Left lung (tissue), 4 donors: ENCODE measurements at regions not wholly inside any gene's neighbourhood (a gene's known extent, or its start where the extent isn't known, plus 50 kb on each side); places are given as distances from the start of the nearest gene placed in this dataset.

Experiments
- ATAC-seq: fragments of 200-7000 bp; cut with Tn5 transposase; one replicate; pipeline ENCODE4 v1.9.1; 2020; ENCODE audit warnings: moderate library complexity
- DNase-seq, 4 donors: peaks; one replicate each; pipeline ENCODE4 v3.0.0-alpha.2; 2013 to 2020
- H3K27ac ChIP-seq, 2 donors: fragments of 200-600 bp; sonication (generic) in 1 of 2; one replicate each; pipeline versions ENCODE4 v1.5.0 to v1.8.0; 2020 to 2021
- H3K27me3 ChIP-seq, 2 donors: fragments of 200-600 bp; sonication (generic) in 1 of 2; one replicate each; pipeline versions ENCODE4 v1.5.0 to v1.8.0; 2020 to 2021
- H3K36me3 ChIP-seq, 2 donors: fragments of 200-600 bp; sonication (generic) in 1 of 2; one replicate each; pipeline versions ENCODE4 v1.5.0 to v1.8.0; 2020 to 2021
- H3K4me1 ChIP-seq, 2 donors: fragments of 200-600 bp; one replicate each; pipeline ENCODE4 v1.8.0; 2021
- H3K4me3 ChIP-seq, 2 donors: fragments of 200-600 bp; sonication (generic) in 1 of 2; one replicate each; pipeline versions ENCODE4 v1.5.0 to v1.8.0; 2020 to 2021; ENCODE audit warnings: mild to moderate bottlenecking in 1 of 2
- H3K9me3 ChIP-seq, 2 donors: fragments of 200-600 bp; sonication (generic) in 1 of 2; one replicate each; pipeline versions ENCODE4 v1.5.0 to v1.8.0; 2020 to 2021
- intact Hi-C, 2 donors: fragments of 100-400 bp; cut with DNase I; formaldehyde crosslinking; loops; one replicate each; pipeline versions ENCODE4 v1.11.2 to v1.14.2; 2022
- TF ChIP-seq, protein P1 (sequence below), 2 donors: fragments of 200-600 bp; sonication (generic) in 1 of 2; IDR thresholded peaks; one replicate each; pipeline versions ENCODE4 v1.5.0 to v1.8.0; 2021; ENCODE audit warnings: antibody characterized with exemption in 2 of 2
- donor health status: DM: no; HTN: yes; CAD: no.
- donor health status: DM: no; HTN: no; CAD: no.

DNA sequence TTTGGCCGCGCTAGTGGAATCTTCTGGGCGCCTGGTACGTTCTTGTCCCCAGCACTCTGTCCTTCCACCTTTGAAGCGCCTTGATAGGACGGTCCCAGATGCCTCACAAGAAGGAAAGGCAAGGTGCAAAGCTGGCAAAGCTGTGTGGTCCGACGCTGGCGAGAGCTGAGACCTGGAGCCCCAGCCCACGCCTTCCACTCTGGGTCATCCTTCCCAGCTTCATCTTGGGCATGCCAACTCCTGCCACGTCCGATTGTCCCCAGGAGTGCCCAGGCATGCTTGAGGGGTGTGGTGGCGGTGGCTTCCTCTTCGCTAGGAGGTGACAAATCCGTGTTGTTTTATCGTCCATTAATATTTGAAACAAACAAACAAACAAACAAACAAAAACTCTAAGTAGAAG is 123.9 kb upstream of the DPYD start:
- peak overlapping the region; percentile 33 to 51 for H3K4me3 ChIP-seq
- no peaks in the 10 kb centered on the region for H3K9me3 ChIP-seq
- H3K27ac ChIP-seq, result no peak overlapping the region
- no peaks in the 10 kb centered on the region for H3K36me3 ChIP-seq
- peak in 1 of 4 donors; percentile 69 for DNase-seq
- peaks cover 19 to 20% of the 10 kb centered on the region in 2 donors for H3K4me1 ChIP-seq
- ATAC-seq, result peak; percentile 6
- peaks cover 72 to 80% of the 10 kb centered on the region in 2 donors for H3K27me3 ChIP-seq
- intact Hi-C loops, result no loop called here
- TF ChIP-seq, protein P1, sequence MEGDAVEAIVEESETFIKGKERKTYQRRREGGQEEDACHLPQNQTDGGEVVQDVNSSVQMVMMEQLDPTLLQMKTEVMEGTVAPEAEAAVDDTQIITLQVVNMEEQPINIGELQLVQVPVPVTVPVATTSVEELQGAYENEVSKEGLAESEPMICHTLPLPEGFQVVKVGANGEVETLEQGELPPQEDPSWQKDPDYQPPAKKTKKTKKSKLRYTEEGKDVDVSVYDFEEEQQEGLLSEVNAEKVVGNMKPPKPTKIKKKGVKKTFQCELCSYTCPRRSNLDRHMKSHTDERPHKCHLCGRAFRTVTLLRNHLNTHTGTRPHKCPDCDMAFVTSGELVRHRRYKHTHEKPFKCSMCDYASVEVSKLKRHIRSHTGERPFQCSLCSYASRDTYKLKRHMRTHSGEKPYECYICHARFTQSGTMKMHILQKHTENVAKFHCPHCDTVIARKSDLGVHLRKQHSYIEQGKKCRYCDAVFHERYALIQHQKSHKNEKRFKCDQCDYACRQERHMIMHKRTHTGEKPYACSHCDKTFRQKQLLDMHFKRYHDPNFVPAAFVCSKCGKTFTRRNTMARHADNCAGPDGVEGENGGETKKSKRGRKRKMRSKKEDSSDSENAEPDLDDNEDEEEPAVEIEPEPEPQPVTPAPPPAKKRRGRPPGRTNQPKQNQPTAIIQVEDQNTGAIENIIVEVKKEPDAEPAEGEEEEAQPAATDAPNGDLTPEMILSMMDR (IDR thresholded peaks at IDR 0.05), result no peak

DNA sequence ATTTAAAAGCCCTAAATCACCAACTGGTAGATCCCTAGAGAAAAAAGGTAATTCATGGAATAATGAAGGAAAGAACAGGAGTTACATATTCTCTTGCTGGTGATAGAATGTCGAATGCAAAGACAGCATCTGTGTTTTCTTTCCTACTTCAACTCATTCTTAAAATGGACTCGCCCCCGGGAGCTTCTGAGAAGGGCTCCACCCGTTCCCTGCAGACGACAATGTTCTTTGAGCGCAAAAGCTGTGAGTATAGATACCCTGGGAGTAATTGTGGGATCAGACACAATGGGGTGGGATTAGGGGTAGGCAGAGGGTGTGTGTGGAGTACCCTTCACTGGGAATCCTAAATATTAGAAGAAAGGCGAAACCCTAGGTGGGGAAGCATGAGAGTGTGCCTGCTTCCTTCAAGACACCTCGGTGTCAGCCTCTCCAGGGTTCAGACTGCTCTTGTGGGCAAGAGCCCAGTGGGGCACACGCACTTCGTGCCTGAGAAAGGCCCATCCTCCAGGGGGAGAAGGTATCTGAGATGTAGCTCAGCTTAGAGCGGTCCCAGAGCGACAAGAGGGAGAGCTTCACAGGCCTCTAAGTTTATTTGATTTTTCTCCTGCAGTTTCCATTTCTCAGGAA is 123.3 kb upstream of the DPYD start:
- no peaks in the 10 kb centered on the region for H3K36me3 ChIP-seq
- H3K4me3 ChIP-seq, result no peak overlapping the region
- H3K4me1 ChIP-seq, result peaks cover 19 to 20% of the 10 kb centered on the region in 2 donors
- H3K9me3 ChIP-seq, result no peaks in the 10 kb centered on the region
- H3K27ac ChIP-seq, result no peak overlapping the region
- TF ChIP-seq, protein P1 (IDR thresholded peaks at IDR 0.05), result no peak
- ATAC-seq (no peak), DNase-seq (no peak)
- intact Hi-C loops, result no loop called here
- peaks cover 66 to 74% of the 10 kb centered on the region in 2 donors for H3K27me3 ChIP-seq

DNA sequence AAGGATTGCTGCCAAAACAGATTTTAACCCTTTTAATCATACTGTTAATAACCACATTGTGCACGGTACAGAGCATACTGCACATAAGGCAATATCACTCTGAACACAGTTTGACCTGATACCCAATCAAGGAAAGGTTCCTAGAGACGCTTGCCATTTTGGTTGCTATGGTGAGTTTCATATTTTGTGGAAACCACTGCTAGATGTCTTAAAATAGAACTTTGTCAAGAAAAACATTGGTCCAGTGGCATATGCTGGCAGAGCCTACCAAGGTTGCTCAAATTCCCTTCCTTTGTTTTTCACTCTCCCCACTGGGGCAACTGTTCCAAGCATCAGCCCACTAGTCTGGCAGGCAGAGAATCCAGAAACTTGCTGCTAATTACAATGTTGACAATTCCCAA is 114.8 kb upstream of the DPYD start:
- Histone ChIP-seq H3K9me3 (no peaks in the 10 kb centered on the region), H3K36me3 (no peaks in the 10 kb centered on the region), H3K4me1 (no peaks in the 10 kb centered on the region), H3K4me3 (no peak overlapping the region), H3K27ac (no peak overlapping the region), H3K27me3 (peaks cover 0 to 2% of the 10 kb centered on the region in 2 donors)
- DNase-seq (no peak), ATAC-seq (no peak)
- intact Hi-C loops, result no loop called here
- TF ChIP-seq, protein P1 (IDR thresholded peaks at IDR 0.05), result no peak

DNA sequence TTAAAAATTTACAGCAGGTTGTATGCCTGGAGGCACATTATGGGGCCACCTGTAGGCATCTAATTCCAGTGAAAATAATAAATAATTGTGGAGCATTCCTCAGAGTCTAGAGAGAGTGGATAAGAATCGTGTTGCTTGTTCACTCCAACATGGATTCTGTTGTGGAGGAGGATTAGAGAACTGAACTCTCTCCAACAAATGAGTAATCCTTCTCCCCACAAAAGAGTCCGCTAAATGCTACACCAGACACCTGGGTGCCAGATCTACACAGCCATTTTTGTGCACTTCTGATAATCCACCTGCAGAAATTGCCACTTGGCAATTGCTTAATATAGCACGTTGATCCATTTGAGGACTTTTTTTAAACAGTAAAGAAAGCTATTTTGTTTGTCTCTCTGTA is 113.7 kb upstream of the DPYD start:
- Histone ChIP-seq H3K9me3 (no peaks in the 10 kb centered on the region), H3K36me3 (no peaks in the 10 kb centered on the region), H3K4me1 (no peaks in the 10 kb centered on the region), H3K4me3 (no peak overlapping the region), H3K27me3 (no peaks in the 10 kb centered on the region), H3K27ac (no peak overlapping the region)
- intact Hi-C loops, result no loop called here
- TF ChIP-seq, protein P1 (IDR thresholded peaks at IDR 0.05), result no peak
- no peak for DNase-seq
- no peak for ATAC-seq

DNA sequence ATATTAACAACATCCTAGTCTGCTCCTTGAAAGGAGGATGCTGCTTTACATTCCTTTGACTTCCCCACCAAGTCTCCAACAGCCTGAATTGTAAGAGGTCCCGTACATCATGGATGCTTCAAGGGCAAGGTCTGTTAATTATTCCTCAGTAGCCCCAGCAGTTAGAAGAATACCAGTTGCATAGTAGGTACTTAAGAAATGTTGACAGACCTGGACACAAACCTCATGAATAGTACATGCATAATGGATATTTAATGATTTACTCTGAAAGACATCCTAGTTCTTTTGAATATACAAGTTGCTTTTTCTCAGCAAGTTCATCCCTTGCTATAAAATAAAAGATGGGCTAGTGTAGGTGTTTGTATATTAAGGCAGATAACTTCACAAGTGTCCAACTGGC is 112.1 kb upstream of the DPYD start:
- no peak for ATAC-seq
- intact Hi-C loops, result no loop called here
- no peaks in the 10 kb centered on the region for H3K27me3 ChIP-seq

More for the DNA sequence above, 112.1 kb upstream of the DPYD start:
- DNase-seq, result no peak
- H3K9me3 ChIP-seq, result no peaks in the 10 kb centered on the region
- H3K4me1 ChIP-seq, result no peaks in the 10 kb centered on the region
- H3K36me3 ChIP-seq, result no peaks in the 10 kb centered on the region
- H3K4me3 ChIP-seq, result no peak overlapping the region
- TF ChIP-seq, protein P1 (IDR thresholded peaks at IDR 0.05), result no peak
- no peak overlapping the region for H3K27ac ChIP-seq
